GM12872 (cell line): ENCODE measurements at regions not wholly inside any gene's neighbourhood (a gene's known extent, or its start where the extent isn't known, plus 50 kb on each side); places are given as distances from the start of the nearest gene placed in this dataset.

Experiments used
- TF ChIP-seq, protein P1 (sequence below): IDR thresholded peaks from 3 replicates; pipeline ENCODE4 v1.5.1; 2011; ENCODE audit warnings: low read depth, mild to moderate bottlenecking, low read length, moderate library complexity; ENCODE audit not compliant: insufficient read depth

DNA sequence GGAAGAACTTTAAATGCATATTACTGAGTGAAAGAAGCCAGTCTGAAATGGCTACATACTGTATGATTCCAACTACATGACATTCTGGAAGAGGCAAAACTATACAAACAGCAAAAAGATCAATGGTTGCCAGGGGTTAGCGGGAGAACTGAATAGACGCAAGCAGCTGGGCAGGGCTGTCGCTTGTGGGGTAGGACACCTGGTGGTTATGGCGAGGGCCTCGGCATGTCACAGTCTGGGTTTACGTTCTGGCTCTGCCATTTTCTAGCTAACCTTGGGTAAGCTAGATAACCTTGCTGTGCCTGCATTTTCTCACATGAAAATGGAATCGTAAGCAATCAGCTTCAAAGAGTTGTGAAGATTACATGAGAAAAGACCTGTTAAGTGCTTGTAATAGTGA lies 55.2 kb upstream of the SYT13 start:
- TF ChIP-seq, protein P1, sequence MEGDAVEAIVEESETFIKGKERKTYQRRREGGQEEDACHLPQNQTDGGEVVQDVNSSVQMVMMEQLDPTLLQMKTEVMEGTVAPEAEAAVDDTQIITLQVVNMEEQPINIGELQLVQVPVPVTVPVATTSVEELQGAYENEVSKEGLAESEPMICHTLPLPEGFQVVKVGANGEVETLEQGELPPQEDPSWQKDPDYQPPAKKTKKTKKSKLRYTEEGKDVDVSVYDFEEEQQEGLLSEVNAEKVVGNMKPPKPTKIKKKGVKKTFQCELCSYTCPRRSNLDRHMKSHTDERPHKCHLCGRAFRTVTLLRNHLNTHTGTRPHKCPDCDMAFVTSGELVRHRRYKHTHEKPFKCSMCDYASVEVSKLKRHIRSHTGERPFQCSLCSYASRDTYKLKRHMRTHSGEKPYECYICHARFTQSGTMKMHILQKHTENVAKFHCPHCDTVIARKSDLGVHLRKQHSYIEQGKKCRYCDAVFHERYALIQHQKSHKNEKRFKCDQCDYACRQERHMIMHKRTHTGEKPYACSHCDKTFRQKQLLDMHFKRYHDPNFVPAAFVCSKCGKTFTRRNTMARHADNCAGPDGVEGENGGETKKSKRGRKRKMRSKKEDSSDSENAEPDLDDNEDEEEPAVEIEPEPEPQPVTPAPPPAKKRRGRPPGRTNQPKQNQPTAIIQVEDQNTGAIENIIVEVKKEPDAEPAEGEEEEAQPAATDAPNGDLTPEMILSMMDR, result no peak

GRCh38 chr11:45339729-45340519 lies 53.8 kb upstream of the SYT13 start:
- TF ChIP-seq, protein P1, result peak; percentile 92

DNA sequence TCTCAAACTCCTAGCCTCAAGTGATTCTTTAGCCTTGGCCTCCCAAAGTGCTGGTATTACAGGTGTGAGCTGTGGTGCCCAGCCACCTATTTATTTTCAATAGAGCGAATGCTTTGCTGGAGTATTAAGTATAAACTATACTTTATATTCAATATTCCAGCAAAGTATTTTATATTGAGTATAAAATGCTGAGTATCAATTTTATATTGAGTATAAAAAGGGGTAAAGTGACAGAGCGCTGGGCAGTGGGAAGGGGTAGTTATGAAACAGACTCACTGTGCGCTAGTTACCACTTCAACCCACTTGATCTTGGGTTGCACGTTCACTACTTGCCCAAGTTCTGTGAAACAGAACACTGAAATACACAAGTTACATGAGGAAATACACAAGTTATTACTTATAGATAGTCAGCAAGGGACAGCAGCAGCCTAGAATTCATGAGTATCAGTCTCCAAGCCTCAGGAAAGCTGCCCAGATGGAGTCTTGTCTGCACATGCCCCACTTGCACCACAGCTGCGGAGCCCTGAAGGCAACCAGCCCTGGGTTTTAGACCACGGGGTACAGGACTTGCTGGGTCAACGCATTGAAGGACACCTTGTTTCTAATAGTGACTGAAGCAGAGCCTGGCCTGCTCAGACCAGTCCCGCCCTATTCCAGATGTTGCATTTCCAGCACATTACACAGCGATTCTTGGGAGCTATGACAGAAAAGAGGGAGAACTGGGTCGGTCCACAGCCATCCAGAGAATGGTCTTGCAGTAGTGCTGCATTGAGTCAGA lies 51.6 kb upstream of the SYT13 start:
- TF ChIP-seq, protein P1, result no peak

- TF ChIP-seq, protein P1, result no peak
Measured at GRCh38 chr11:45336136-45336535, 50.0 kb upstream of the SYT13 start.
